ENCODE measurements at regions not wholly inside any gene's neighbourhood (a gene's known extent, or its start where the extent isn't known, plus 50 kb on each side); places are given as distances from the start of the nearest gene placed in this dataset.

- H3K4me3 ChIP-seq (ENCODE audit: low read depth, low read length), result no peak overlapping the region
- no peak for TF ChIP-seq CTCF (conservative IDR thresholded peaks at IDR 0.05; ENCODE audit: low read depth, low read length)
- DNase-seq (ENCODE audit: low read depth), result no peak
Observed at GRCh38 chr4:138678985-138679746, 336.4 kb upstream of the NOCT start.

GRCh38 chr4:138677748-138678147 is 337.8 kb upstream of the NOCT start:
- DNase-seq (ENCODE audit: low read depth), result no peak
- no peak for TF ChIP-seq CTCF (conservative IDR thresholded peaks at IDR 0.05; ENCODE audit: low read depth, low read length)
- H3K4me3 ChIP-seq (ENCODE audit: low read depth, low read length), result no peak overlapping the region

GRCh38 chr4:138677212-138677611 is 338.4 kb upstream of the NOCT start:
- H3K4me3 ChIP-seq (ENCODE audit: low read depth, low read length), result no peak overlapping the region
- TF ChIP-seq CTCF (conservative IDR thresholded peaks at IDR 0.05; ENCODE audit: low read depth, low read length), result no peak
- peak; percentile 49 for DNase-seq (ENCODE audit: low read depth)

GRCh38 chr4:138675685-138676084 is 339.9 kb upstream of the NOCT start:
- DNase-seq (ENCODE audit: low read depth), result no peak
- no peak overlapping the region for H3K4me3 ChIP-seq (ENCODE audit: low read depth, low read length)
- TF ChIP-seq CTCF (conservative IDR thresholded peaks at IDR 0.05; ENCODE audit: low read depth, low read length), result no peak

- TF ChIP-seq CTCF (conservative IDR thresholded peaks at IDR 0.05; ENCODE audit: low read depth, low read length), result no peak
- no peak for DNase-seq (ENCODE audit: low read depth)
Observed at GRCh38 chr4:138674209-138674608, 341.4 kb upstream of the NOCT start.

GRCh38 chr4:138673053-138673452 is 342.5 kb upstream of the NOCT start:
- no peak for TF ChIP-seq CTCF (conservative IDR thresholded peaks at IDR 0.05; ENCODE audit: low read depth, low read length)
- DNase-seq (ENCODE audit: low read depth), result peak; percentile 73
- H3K4me3 ChIP-seq (ENCODE audit: low read depth, low read length), result no peak overlapping the region

More at GRCh38 chr4:138674209-138674608, 341.4 kb upstream of the NOCT start:
- no peak overlapping the region for H3K4me3 ChIP-seq (ENCODE audit: low read depth, low read length)

GRCh38 chr4:138672393-138672976 is 343.1 kb upstream of the NOCT start:
- TF ChIP-seq CTCF (conservative IDR thresholded peaks at IDR 0.05; ENCODE audit: low read depth, low read length), result no peak
- no peak for DNase-seq (ENCODE audit: low read depth)
- no peak overlapping the region for H3K4me3 ChIP-seq (ENCODE audit: low read depth, low read length)

Data from epithelial cell of proximal tubule (primary cell).